Esophagus squamous epithelium (tissue), 5 donors: ENCODE measurements at regions not wholly inside any gene's neighbourhood (a gene's known extent, or its start where the extent isn't known, plus 50 kb on each side); places are given as distances from the start of the nearest gene placed in this dataset.

Source experiments
- DNase-seq: peaks from one replicate; lab custom pipeline; 2025; lab: John Stamatoyannopoulos, UW
- H3K27ac ChIP-seq, 4 donors: fragments of 200-600 bp; sonication (generic); one replicate each; pipeline ENCODE4 v1.5.1; 2016 to 2019; ENCODE audit warnings: mild to moderate bottlenecking in 1 of 4
- H3K27me3 ChIP-seq, 4 donors: fragments of 200-600 bp; sonication (generic); 1 replicate in 3 of 4; 2 replicates in 1 of 4; pipeline versions ENCODE4 v1.5.1 to v1.6.0; 2017 to 2021; ENCODE audit warnings: antibody characterized with exemption in 1 of 4
- H3K36me3 ChIP-seq, 3 donors: fragments of 200-600 bp; sonication (generic); one replicate each; pipeline ENCODE4 v1.5.1; 2016 to 2019
- H3K4me1 ChIP-seq, 3 donors: fragments of 200-600 bp; sonication (generic); one replicate each; pipeline ENCODE4 v1.5.1; 2017 to 2019
- H3K4me3 ChIP-seq, 4 donors: fragments of 200-600 bp; sonication (generic); 1 replicate in 3 of 4; 2 replicates in 1 of 4; pipeline ENCODE4 v1.5.1; 2016 to 2019; ENCODE audit warnings: mild to moderate bottlenecking in 2 of 4, moderate library complexity in 1 of 4
- H3K9me3 ChIP-seq, 3 donors: fragments of 200-600 bp; sonication (generic); one replicate each; pipeline ENCODE4 v1.5.1; 2016 to 2019
- CTCF ChIP-seq, 6 experiments: fragments of 450-650 bp in 4 of 6; fragments of 200-600 bp in 2 of 6; sonication (generic) in 2 of 6; IDR thresholded peaks; one replicate each; pipeline ENCODE4 v1.5.1; 2016 to 2019; ENCODE audit warnings: antibody characterized with exemption in 6 of 6, mild to moderate bottlenecking in 4 of 6, moderate library complexity in 4 of 6
- POLR2A ChIP-seq, 4 donors: fragments of 450-650 bp; IDR thresholded peaks; one replicate each; pipeline ENCODE4 v1.6.1; 2017; ENCODE audit warnings: antibody characterized with exemption in 4 of 4, mild to moderate bottlenecking in 4 of 4, moderate library complexity in 3 of 4
- WGBS, 2 donors: methylation state at CpG; one replicate each; pipeline ENCODE4 v1.1.5; 2018; 5-methylcytosine and 5-hydroxymethylcytosine counted together
- intact Hi-C: fragments of 100-400 bp; cut with DNase I; formaldehyde crosslinking; loops from one replicate; pipeline ENCODE4 v1.15.0; 2022
- donor health status: DM: yes; HTN: yes; CAD: no.

DNA sequence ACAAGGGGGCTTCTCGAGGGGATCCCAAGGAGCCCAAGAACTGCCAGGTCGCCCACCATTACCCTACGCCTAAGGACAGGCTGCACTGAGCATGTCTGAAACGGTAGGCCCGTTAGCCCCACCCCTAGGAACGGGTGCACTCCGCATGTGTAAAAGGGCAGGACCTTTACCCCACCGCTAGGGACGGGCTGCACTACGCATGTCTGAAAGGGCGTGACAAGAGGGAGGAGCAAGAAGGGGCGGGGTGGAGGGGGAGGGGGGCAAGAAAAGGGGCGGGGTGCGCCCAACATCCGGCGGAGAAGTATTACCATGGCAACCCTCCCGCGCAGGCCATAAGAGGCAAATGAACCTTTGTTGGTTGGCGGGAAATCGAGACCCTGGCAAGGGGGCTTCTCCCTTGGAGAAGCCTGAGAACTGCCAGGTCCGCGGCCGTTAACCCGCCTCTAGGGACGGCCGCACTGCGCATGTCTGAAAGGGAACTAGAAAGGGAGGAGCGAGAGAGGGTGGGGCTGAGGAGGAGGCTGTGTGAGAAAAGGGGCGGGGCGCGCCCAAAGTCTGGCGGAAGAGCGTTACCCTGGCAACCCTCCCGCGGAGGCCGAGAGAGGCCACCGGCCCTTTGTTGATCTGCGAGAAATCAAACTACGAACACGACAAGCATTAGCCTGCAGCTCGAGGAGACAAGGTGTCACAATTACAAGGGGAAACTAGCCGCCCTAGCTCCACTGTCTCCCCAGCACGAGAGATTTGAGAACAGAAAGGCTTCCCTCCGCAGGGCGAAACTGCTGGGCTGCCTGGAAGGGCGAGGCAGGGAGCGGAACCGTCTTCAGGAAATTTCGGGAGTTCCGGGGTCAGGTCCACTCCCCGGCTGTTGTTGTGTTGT lies 2046.8 kb downstream of the TP53TG3F start:
- intact Hi-C loops: no loop called here
- Histone ChIP-seq H3K4me3 (no peak overlapping the region), H3K27ac (no peak overlapping the region), H3K9me3 (peaks cover 0 to 14% (median 5%) of the 10 kb centered on the region in 3 donors), H3K36me3 (no peaks in the 10 kb centered on the region), H3K4me1 (no peaks in the 10 kb centered on the region), H3K27me3 (no peaks in the 10 kb centered on the region)
- 66 to 77% methylated on average over 19 to 44 of the region's 51 CpGs for WGBS, 2 donors
- no peak for TF ChIP-seq CTCF (IDR thresholded peaks at IDR 0.05)
- TF ChIP-seq POLR2A (IDR thresholded peaks at IDR 0.05): no peak
- DNase-seq: no peak

DNA sequence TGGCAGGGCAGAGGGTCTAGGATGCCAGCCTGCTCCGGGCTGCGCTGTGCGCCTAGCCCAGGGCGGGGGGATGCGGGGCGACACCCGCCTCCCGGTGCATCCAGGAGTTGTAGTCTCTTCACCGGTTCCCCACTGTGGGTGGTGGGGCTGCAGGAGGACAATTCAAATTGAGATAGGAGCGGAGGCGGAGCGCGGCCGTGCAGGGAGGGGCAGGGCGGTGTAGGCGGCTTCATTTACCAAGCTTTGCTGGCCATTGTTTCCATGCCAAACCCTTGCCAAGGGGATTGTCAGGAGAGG lies 2047.4 kb downstream of the TP53TG3F start:
- H3K27me3 ChIP-seq: no peaks in the 10 kb centered on the region
- TF ChIP-seq CTCF (IDR thresholded peaks at IDR 0.05) (no peak), POLR2A (IDR thresholded peaks at IDR 0.05) (no peak)
- H3K27ac ChIP-seq: no peak overlapping the region
- H3K36me3 ChIP-seq: no peaks in the 10 kb centered on the region
- intact Hi-C loops: no loop called here
- no peak for DNase-seq
- H3K4me1 ChIP-seq: no peaks in the 10 kb centered on the region
- no peak overlapping the region for H3K4me3 ChIP-seq
- peaks cover 0 to 14% (median 5%) of the 10 kb centered on the region in 3 donors for H3K9me3 ChIP-seq
- WGBS, 2 donors: 81 to 90% methylated on average over 7 to 8 of the region's 16 CpGs

- intact Hi-C loops: no loop called here
- Histone ChIP-seq H3K4me1 (no peaks in the 10 kb centered on the region), H3K27ac (no peak overlapping the region), H3K4me3 (no peak overlapping the region), H3K27me3 (no peaks in the 10 kb centered on the region), H3K36me3 (no peaks in the 10 kb centered on the region), H3K9me3 (peaks cover 0 to 14% (median 5%) of the 10 kb centered on the region in 3 donors)
- no peak for DNase-seq
- WGBS, 2 donors: 9 to 47% methylated on average over 1 of the region's 1 CpG
- TF ChIP-seq CTCF (IDR thresholded peaks at IDR 0.05): no peak
- TF ChIP-seq POLR2A (IDR thresholded peaks at IDR 0.05): no peak
Observed at GRCh38 chr16:35510701-35511100, 2051.3 kb downstream of the TP53TG3F start.

DNA sequence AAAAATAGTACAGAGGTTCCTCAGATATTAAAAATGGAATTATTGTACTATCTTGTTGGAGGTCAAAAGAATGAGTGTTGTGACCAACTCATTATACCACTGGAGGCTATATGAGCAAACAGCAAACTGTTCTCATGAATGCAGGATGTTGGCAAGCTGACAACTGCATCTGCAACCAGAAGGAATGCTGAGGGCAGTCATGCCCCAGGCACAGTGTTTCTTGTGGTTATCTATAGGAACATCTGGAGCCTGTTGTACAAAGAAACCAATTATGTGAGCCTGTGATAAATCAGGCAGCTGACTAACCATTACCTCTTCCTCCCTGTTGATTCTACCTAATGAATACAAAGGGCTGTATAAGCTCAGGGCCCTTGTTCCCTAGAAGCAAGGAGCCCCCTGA lies 2057.1 kb downstream of the TP53TG3F start:
- H3K4me3 ChIP-seq: no peak overlapping the region
- intact Hi-C loops: no loop called here
- no peak for DNase-seq
- TF ChIP-seq CTCF (IDR thresholded peaks at IDR 0.05) (no peak), POLR2A (IDR thresholded peaks at IDR 0.05) (no peak)
- H3K4me1 ChIP-seq: no peaks in the 10 kb centered on the region
- no peaks in the 10 kb centered on the region for H3K9me3 ChIP-seq
- no peaks in the 10 kb centered on the region for H3K36me3 ChIP-seq
- H3K27me3 ChIP-seq: no peaks in the 10 kb centered on the region
- no peak overlapping the region for H3K27ac ChIP-seq

GRCh38 chr16:35516971-35517370 lies 2057.6 kb downstream of the TP53TG3F start:
- intact Hi-C loops: no loop called here
- no peak for DNase-seq
- Histone ChIP-seq H3K27ac (no peak overlapping the region), H3K27me3 (no peaks in the 10 kb centered on the region), H3K4me1 (no peaks in the 10 kb centered on the region), H3K9me3 (no peaks in the 10 kb centered on the region), H3K36me3 (no peaks in the 10 kb centered on the region), H3K4me3 (no peak overlapping the region)
- 45 to 70% methylated on average over 7 to 8 of the region's 8 CpGs for WGBS, 2 donors
- TF ChIP-seq CTCF (IDR thresholded peaks at IDR 0.05) (no peak), POLR2A (IDR thresholded peaks at IDR 0.05) (no peak)
